Neural progenitor cell (in vitro differentiated cells): ENCODE measurements at regions not wholly inside any gene's neighbourhood (a gene's known extent, or its start where the extent isn't known, plus 50 kb on each side); places are given as distances from the start of the nearest gene placed in this dataset.

Source experiments
- EZH2 ChIP-seq: fragments of 200-600 bp; sonication (generic); IDR thresholded peaks from 2 replicates; pipeline ENCODE4 v1.6.1; 2017; ENCODE audit warnings: antibody characterized with exemption, mild to moderate bottlenecking, moderate library complexity
- TF ChIP-seq, protein P1 (sequence below): fragments of 200-600 bp; sonication (generic); IDR thresholded peaks from 2 replicates; pipeline ENCODE4 v1.5.1; 2017; ENCODE audit warnings: antibody characterized with exemption, mild to moderate bottlenecking

DNA sequence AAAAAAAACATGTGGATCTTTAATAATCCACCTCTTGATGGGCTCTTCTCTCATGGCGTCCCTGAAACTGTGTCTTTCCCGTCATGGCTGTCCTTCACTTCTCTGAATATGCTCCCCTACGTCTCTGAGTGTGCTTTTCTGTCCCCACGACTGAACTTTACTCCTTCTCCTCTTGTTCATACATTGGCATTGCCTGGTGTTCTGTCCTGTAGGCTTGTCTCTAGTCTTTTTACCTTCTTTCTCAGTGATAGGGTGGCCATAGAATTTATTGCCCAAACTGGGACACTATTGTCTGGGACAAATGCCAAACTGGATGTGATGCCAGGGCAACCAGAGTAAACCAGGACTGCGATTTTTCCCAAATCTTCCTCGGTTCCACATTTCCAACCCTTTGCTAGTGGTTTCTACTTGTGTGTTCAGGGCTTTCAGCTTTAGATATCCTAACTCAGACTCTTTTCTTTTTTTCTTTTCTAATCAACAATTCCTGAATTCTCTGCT, 202.2 kb downstream of the ATP23 start:
- TF ChIP-seq, protein P1, sequence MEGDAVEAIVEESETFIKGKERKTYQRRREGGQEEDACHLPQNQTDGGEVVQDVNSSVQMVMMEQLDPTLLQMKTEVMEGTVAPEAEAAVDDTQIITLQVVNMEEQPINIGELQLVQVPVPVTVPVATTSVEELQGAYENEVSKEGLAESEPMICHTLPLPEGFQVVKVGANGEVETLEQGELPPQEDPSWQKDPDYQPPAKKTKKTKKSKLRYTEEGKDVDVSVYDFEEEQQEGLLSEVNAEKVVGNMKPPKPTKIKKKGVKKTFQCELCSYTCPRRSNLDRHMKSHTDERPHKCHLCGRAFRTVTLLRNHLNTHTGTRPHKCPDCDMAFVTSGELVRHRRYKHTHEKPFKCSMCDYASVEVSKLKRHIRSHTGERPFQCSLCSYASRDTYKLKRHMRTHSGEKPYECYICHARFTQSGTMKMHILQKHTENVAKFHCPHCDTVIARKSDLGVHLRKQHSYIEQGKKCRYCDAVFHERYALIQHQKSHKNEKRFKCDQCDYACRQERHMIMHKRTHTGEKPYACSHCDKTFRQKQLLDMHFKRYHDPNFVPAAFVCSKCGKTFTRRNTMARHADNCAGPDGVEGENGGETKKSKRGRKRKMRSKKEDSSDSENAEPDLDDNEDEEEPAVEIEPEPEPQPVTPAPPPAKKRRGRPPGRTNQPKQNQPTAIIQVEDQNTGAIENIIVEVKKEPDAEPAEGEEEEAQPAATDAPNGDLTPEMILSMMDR, result no peak
- TF ChIP-seq EZH2, result no peak
